HG02623 (cell line): ENCODE measurements at regions not wholly inside any gene's neighbourhood (a gene's known extent, or its start where the extent isn't known, plus 50 kb on each side); places are given as distances from the start of the nearest gene placed in this dataset.

Experiments
- ATAC-seq: cut with Tn5 transposase; IDR thresholded peaks from one replicate; pipeline ENCODE4 v1.9.1; 2021; ENCODE audit warnings: moderate library complexity; ENCODE audit not compliant: unreplicated experiment

- no peak for ATAC-seq
Measured at GRCh38 chr5:167894631-167895472, 396.6 kb upstream of the WWC1 start.

GRCh38 chr5:167895899-167896659 lies 395.4 kb upstream of the WWC1 start:
- ATAC-seq: no peak

- ATAC-seq: no peak
Measured at GRCh38 chr5:167896814-167897213, 394.6 kb upstream of the WWC1 start.

- no peak for ATAC-seq
Measured at GRCh38 chr5:167897371-167897770, 394.1 kb upstream of the WWC1 start.

GRCh38 chr5:167898361-167899042 lies 392.9 kb upstream of the WWC1 start:
- ATAC-seq: no peak

- no peak for ATAC-seq
Measured at GRCh38 chr5:167899490-167900070, 391.9 kb upstream of the WWC1 start.

GRCh38 chr5:167900340-167900935 lies 391.0 kb upstream of the WWC1 start:
- no peak for ATAC-seq

DNA sequence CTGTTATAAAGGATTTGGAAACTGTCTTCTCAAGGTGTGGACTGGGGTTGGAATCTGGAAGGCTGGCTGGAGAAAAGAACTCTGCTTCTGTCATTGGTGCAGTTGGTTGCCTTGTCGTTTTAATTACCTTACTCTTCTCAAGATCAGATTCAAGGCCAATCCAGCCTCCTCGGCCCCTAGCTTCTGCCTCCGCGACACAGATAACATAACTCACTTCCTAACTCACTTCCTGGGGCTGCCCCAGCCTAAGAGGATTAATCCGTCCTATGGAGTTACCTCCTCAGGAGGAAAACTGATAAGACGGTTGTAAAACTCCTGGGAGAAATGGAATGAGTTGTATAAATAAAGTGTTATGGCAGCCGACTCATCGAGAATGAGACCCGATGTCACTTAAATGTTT lies 389.1 kb upstream of the WWC1 start:
- ATAC-seq: no peak

GRCh38 chr5:167903243-167903642 lies 388.2 kb upstream of the WWC1 start:
- no peak for ATAC-seq

GRCh38 chr5:167903659-167904058 lies 387.8 kb upstream of the WWC1 start:
- no peak for ATAC-seq

- ATAC-seq: no peak
Measured at GRCh38 chr5:167905919-167906853, 385.3 kb upstream of the WWC1 start.

GRCh38 chr5:167908606-167909005 lies 382.8 kb upstream of the WWC1 start:
- ATAC-seq: no peak

DNA sequence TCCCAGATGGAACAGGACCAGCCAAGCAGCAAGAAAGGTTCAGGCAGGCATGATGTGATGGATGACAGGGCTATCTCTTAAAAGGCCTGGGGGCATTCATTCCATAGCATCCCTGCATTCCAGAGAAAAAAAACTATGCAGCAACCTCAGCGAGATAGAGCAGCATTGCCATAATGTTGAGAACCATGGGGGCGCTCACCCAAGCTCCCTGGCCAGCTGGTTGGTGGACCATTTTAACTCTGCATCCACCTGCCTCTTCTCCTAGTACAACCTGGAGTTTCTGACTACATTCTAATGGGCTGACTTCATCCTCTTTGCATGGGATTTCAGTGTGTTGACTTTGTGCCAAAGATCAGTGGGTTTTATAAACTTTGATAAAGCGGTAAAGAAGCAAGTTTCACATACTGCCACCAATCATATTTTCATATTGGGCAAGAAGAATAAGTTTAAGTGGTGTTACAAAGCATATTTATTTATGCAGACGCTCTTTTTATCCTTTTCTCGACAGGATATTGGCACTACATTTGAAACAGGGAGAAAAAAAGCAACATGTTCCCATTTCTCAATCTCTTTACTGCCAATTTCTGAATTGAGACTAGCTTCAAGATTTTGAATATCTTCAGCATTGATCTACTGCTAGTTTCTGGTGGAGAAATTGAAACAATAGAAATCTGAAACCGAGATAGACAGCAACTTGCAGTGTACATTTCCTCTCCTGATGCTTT lies 378.3 kb upstream of the WWC1 start:
- no peak for ATAC-seq

- ATAC-seq: no peak
Measured at GRCh38 chr5:167915237-167915636, 376.2 kb upstream of the WWC1 start.

DNA sequence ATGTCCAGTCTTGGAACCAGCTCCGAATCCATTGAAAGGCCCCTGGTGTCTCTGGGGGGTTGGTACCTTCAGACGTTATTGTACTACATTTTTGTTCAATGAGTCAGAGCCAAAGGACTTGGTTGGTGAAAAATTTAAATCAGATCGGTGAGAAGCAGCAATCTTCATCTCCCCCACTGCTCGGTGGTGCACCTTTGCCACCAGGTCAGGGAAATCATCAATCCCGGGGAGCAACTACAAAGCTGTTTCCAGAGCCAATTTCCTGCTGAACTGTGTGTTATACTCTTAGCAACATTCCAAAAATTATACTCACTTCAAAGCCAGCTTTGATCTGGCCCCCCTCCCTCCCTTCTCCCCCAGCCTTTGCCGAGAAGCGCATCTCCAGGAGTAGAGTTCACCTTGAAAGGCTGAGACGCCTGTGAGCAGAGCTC lies 375.2 kb upstream of the WWC1 start:
- no peak for ATAC-seq

GRCh38 chr5:167916706-167917105 lies 374.7 kb upstream of the WWC1 start:
- ATAC-seq: no peak

DNA sequence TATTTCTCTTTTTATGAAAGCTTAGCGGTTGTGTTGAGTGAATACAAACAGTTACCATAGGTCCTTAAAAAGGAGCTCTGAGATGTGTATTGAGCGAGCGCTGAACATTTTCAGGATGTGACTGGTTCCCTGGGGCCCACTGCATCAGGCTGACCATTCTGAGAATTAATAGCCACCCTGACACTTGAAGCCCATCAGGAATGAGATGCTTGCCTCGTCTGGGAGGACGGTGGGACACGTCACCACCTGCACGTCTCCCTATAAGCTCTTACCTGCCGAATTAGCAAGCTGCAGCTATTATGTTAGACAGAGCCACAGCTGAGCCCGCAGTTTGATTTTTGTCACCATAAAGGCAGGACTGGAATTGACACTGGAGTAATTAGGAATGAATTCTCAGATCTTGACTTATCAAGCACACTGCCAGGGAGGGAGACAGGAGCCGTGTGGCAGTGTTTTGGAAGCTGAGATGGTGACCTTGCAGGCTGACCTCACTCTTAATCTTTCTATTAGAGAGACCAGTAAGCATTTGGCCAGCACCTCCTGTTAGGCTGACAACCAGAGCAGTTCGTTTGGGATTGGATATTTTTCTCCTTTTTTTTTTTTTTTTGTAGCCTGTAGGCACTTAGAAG lies 373.1 kb upstream of the WWC1 start:
- ATAC-seq: no peak

GRCh38 chr5:167918813-167919483 lies 372.5 kb upstream of the WWC1 start:
- ATAC-seq: no peak
